HT1080 (cell line): ENCODE measurements at regions not wholly inside any gene's neighbourhood (a gene's known extent, or its start where the extent isn't known, plus 50 kb on each side); places are given as distances from the start of the nearest gene placed in this dataset.
A peak's percentile ranks its signal among the peaks of the same experiment; 100 is the strongest.

Experiments used
- DNase-seq: peaks from one replicate; pipeline ENCODE4 v3.0.0-alpha.2; 2015; ENCODE audit warnings: low read depth

- DNase-seq: no peak
Measured at GRCh38 chr2:217206907-217207698, 347.2 kb upstream of the TNP1 start.

DNA sequence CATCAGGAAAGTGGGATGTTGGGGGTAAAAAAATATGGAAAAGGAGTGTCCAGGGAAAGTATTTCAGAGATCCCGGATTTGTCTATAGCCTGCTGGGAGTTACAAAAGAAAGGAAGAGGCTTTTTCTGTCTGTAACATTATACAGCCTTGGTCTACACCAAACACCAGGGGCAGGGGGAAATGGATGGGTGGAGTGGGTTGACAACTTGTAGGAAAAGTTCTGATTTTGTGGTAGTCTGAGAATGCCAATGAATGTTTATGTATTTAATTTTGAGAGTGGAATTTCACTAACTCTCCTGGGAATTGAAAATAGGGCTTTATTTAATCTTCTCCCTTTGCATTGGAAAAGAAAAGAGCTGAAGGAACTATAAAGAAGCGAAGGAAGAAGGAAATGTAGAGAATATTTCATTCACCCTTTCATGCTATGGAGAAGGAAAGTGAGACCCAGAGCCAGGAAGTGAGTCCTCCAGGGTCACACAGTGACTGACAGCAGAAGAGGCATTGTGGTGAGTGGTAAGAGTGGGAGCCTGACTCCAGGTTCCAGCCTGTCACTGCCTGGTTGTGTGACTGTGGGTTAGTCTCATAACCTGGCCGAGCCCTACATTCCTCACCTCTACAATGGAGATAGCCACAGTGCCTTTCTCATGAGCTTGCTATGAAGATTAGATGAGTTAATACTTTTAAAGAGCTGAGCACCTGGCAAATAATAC, 346.3 kb upstream of the TNP1 start:
- no peak for DNase-seq

DNA sequence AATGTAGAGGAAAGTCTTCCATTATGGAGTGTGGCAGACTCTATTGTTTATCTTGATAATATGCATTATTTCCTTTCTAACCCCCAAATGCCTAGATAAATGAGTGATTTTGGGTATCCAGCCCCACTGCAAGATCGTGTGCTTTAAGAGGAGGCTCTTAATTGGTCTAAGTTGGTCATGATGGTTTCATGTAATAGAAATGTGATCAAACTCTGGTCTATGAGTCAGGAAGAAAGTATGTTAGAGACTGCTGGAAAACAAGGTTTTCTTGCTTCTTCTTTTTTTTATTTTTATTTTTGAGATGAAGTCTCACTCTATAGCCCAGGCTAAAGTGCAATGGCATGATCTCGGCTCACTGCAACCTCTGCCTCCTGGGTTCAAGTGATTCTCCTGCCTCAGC, 344.5 kb upstream of the TNP1 start:
- DNase-seq: peak; percentile 62

- no peak for DNase-seq
Measured at GRCh38 chr2:217203086-217203485, 343.2 kb upstream of the TNP1 start.

- no peak for DNase-seq
Measured at GRCh38 chr2:217199255-217199630, 339.4 kb upstream of the TNP1 start.

- no peak for DNase-seq
Measured at GRCh38 chr2:217195658-217196446, 336.0 kb upstream of the TNP1 start.

DNA sequence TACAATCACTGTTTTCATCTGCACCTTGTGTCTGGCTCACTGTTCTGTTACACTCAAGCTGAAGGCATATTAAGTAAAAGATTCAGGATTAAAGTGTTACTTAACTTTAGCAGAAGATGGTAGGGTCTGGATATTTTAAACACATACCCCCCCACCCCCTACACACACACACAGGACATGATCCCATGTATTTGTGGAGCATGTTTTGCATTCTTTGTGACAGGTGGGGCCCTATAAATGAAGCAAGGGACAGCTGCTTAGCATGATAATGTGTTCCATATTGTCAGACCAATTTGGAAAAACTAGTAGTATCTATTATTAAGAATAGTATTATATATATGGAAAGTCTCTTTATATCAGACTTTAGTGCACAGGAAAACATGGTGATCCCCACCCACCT, 335.2 kb upstream of the TNP1 start:
- DNase-seq: no peak

DNA sequence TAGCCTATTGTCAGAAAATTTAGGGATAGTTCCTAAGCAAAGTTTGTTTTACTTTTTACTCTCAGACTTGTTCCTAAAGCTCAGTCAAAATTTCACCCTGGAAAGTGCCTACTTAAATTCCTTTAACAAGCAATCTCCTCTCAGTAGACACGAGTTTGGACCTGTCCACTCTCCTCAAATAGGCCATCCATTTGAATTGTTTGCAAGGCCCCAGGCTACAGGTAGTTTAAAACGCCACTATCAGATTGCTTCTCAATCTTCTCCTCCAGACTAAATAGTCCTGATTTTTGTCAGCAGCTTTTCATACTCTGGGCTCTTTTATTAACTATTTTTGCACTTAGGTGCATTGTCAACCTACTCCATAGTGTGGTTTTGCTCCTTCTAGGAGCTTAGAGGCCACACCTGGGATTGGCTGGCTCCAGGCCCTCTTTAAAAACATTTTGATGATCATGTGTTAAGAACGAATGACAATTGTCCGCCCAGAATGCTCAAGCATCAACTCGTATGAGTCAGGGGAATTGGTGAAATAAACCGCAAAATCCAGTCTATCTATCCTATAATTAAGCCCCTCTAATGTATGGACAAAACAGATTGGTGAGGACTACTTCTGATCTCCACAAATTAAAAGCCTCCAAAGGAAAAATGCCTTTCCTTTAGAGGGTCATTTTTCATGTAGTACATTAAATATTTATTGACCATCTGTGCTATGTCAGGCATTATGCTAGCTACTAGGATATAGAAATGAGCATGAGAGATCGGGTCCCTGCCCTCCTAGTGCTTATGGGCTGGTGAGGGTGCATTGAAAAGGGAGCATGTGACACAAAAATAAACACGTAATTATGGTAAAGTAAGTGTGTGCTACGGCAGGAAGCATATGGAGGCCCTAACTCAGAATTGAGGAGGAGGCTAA, 333.8 kb upstream of the TNP1 start:
- no peak for DNase-seq

- DNase-seq: no peak
Measured at GRCh38 chr2:217192366-217192765, 332.5 kb upstream of the TNP1 start.

- no peak for DNase-seq
Measured at GRCh38 chr2:217189747-217190146, 329.9 kb upstream of the TNP1 start.

DNA sequence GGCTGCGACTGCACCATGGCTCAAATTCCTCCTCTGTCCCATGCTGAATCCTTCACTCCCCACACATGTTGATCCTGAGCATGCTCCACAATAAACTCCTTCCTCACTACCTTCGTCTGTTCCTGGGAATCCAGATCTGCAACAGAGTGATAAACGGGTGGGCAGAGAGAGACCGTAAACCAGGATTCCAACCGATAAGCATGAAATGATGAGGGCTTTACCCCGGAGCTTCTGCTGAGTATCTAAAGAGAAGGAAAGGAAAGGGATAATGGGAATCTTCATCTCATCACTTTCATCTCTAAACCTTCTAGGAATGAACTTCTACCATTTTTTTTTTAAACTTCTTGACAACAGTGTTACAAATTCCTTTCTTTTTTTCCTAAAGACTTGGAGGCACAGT, 329.3 kb upstream of the TNP1 start:
- no peak for DNase-seq

DNA sequence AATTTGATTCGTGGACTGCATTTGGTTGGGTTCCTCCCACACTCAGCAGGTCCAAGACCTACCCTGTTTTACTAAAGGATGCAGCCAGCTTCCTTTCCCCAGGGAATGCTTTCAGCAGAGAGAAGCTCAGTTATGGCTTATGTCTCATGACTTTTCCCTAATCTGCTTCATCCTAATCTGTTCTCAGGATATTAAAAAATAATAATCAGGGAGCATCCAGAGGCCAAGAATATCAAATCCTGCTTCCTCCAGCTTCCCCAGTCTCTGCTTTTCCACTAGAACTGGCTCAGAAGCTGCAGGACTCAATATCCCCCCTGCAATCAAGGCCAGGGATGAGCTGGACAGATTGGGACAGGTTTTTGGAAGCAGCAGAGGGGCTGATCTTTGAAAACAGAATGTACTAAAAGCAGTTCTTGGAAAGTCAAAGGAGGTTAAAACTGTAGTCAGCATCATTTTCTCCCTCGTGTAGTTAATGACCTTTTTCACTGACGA, 326.9 kb upstream of the TNP1 start:
- DNase-seq: no peak

DNA sequence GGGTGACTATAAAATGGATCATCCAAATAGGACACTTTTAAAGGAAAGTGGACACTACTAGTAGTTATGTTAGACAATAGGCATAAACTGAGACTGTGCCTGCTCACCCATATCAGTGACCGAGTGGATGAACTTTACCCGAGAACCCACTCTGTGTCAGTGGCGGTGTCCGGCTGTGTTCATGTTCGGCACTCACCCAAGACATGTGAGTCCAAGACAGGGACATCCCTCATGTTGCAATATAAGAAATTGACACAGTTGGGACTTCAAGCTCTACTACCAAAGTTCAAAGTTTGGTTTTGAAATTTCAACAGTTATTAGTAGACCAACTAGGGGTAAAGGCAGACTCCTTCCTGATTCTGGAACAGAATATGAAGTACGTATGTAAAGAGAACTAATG, 326.3 kb upstream of the TNP1 start:
- DNase-seq: no peak

DNA sequence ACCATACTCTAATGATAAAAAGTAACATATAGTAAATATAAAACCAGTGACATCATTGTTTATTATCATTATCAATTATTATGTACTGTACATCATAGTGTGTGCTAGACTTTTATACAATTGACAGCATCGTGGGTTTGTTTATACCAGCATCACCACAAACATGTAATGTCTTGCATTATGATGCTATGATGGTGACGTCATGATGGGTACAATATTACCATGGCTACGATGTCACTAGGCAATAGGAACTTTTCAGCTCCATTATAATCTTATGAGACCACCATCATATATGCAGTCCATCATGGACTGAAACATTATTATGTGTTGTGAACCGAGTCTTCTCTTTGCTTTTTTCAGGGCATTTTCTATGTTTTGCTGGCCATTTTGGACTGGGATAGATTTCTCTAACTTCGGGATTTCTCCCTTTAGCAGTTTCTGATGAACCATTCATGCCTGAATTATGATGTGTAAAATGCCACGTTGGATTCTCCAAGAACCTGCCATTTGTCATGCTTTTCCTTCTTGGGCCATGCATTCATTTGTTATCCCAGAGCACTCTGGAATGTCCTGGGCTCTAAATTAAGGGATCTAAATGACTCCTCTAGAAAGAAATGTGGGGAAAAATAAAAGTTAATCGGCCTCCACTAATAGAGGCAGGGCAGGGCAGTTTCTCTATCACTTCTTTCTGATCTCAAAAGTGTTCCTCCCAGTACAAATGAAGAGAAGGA, 325.6 kb upstream of the TNP1 start:
- no peak for DNase-seq

DNA sequence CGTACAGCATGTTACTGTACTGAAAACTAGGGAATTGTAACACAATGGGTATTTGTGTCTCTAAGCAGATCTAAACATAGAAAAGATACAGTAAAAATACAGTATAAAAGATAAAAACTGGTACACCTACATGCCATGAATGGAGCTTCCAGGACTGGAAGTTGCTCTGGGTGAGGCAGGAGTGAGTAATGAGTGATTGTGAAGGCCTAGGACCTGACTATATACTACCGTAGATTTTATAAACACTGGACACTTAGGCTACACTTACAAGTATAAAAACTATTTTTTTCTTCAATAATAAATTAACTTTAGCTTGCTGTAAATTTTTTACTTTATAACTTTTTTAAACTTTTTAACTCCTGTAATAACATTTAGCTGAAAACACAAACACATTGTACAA, 324.4 kb upstream of the TNP1 start:
- DNase-seq: no peak

DNA sequence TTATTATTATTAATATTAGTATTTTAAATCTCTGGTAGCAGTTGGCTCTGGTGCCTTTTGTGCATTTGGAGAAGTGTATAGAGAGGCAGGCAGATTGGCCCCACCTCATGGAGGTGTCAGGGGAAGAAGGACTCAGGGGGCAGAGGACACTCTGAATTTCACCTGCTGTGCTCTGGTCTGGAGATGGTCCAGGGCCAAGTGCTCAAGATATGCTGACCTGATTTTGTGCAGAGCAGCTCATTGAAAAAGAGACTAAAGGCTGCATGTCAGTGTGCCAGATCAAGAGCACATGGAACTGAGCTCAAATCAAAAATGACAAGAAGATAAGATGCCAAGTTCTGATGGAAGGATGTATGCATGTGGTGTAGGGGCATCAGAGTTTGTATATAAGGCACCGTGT, 323.6 kb upstream of the TNP1 start:
- DNase-seq: no peak

DNA sequence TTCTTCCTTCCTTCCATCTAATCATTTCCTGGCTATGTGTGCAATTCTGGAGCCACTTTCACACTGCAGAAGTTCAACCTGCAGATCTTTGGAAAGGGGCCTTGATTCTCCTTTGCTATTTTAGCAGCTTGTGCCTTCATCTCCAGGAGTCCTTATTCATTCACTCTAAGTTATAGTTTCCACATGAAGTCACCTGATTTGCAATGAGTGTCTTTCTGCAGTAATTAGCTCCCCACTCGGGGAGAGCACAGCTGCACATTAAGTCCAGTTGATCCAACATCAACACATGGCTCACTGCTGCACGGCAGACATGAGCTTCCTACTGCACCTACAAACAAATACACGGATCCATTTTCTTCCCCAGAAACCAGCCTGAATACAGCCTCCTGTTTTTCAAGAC, 323.1 kb upstream of the TNP1 start:
- DNase-seq: no peak

DNA sequence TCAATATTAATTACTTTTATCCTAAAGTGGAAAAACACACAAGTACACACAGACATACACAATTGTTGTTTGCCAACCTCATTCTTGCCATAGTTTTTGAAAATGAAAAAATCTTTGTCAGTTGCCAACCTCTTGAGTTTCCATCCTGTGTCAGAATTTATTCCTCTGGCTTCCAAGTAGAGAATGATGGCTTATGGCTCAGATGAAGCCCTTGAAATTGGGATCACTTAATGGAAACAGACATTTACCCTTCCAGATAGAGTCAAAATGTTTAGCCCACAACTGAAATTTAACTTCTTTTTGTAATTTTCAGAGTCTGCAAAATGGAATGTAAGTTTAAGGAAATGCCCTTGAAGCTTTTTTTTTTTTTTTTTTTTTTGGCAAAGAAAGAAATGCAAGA, 321.6 kb upstream of the TNP1 start:
- no peak for DNase-seq

GRCh38 chr2:217179854-217180253, 320.0 kb upstream of the TNP1 start:
- DNase-seq: no peak

GRCh38 chr2:217178341-217178740, 318.5 kb upstream of the TNP1 start:
- DNase-seq: no peak
